ENCODE measurements at regions not wholly inside any gene's neighbourhood (a gene's known extent, or its start where the extent isn't known, plus 50 kb on each side); places are given as distances from the start of the nearest gene placed in this dataset.

GRCh38 chr7:156000601-156001396 is 188.5 kb upstream of the SHH start (continued):
- no peak for TF ChIP-seq ZNF773 (CRISPR knock-in tag; IDR thresholded peaks at IDR 0.05; ENCODE audit: borderline replicate concordance)

- Histone ChIP-seq H3K79me2 (ENCODE audit: insufficient read depth, low read length) (no peaks in the 10 kb centered on the region), H3K27ac (ENCODE audit: extremely low read length, insufficient read depth, low read length) (no peak overlapping the region), H3K4me3 (replicated peaks in 1 of 3; ENCODE audit: insufficient read depth in 1 of 3, low read depth in 2 of 3, low read length in 3 of 3) (no peak overlapping the region), H3K9ac (ENCODE audit: insufficient read depth, low read depth, low read length) (no peak overlapping the region), H3K4me1 (ENCODE audit: insufficient read depth, low read length) (peaks cover 11% of the 10 kb centered on the region; the same call in 1 of the 2 replicates), H2AFZ (ENCODE audit: low read length) (no peak overlapping the region), H3K27me3 (ENCODE audit: control insufficient read depth in 1 of 2, insufficient read depth in 2 of 2, low read length in 2 of 2) (peaks cover 11 to 94% of the 10 kb centered on the region in 2 experiments), H3K36me3 (replicated peaks in 1 of 2; ENCODE audit: control insufficient read depth in 1 of 2, insufficient read depth in 2 of 2, low read length in 2 of 2) (no peaks in the 10 kb centered on the region), H4K20me1 (ENCODE audit: insufficient read depth, low read length) (no peaks in the 10 kb centered on the region), H3K9me3 (ENCODE audit: low read length) (no peaks in the 10 kb centered on the region), H3K4me2 (ENCODE audit: low read depth, low read length) (no peak overlapping the region)
- ChIA-PET CTCF (ENCODE audit: low intra/inter-chr PET ratio, low total read pairs) (no interaction called here), POLR2A (no interaction called here)
- 53% methylated on average over 23 of the region's 29 CpGs for WGBS (ENCODE audit: low lambda C conversion rate)
- no peak for FAIRE-seq
- no peak for ATAC-seq
- no TSS peak for BruUV-seq (replicated peaks)
- in situ Hi-C loops (cut with HindIII; ENCODE audit: extremely low pct_ligation_motif_present, low pct_unique_long_range_greater_than_20kb) (no loop called here), intact Hi-C loops (cut with micrococcal nuclease; ENCODE audit: unreplicated experiment) (no loop called here)
- no peak for DNase-seq (ENCODE audit: low spot score)
- no peak for TF ChIP-seq TCF12 (IDR thresholded peaks at IDR 0.05)
- no peak for TF ChIP-seq TCF12 (CRISPR knock-in tag; IDR thresholded peaks at IDR 0.05)
- no peak for TF ChIP-seq GFI1 (CRISPR knock-in tag; IDR thresholded peaks at IDR 0.05; ENCODE audit: borderline replicate concordance)
- TF ChIP-seq SNAPC2 (CRISPR knock-in tag; IDR thresholded peaks at IDR 0.05): no peak
- TF ChIP-seq IKZF5 (CRISPR knock-in tag; IDR thresholded peaks at IDR 0.05): no peak
- TF ChIP-seq BORCS8-MEF2B (CRISPR knock-in tag; IDR thresholded peaks at IDR 0.05): no peak
- no peak for TF ChIP-seq ZBTB49 (CRISPR knock-in tag; IDR thresholded peaks at IDR 0.05; ENCODE audit: borderline replicate concordance)
- no peak for TF ChIP-seq NR0B2 (CRISPR knock-in tag; IDR thresholded peaks at IDR 0.05)
- TF ChIP-seq ZNF530 (CRISPR knock-in tag; IDR thresholded peaks at IDR 0.05; ENCODE audit: low read depth): no peak
- no peak for TF ChIP-seq FOXJ3 (CRISPR knock-in tag; IDR thresholded peaks at IDR 0.05; ENCODE audit: borderline replicate concordance)
- no peak for TF ChIP-seq ZNF841 (CRISPR knock-in tag; IDR thresholded peaks at IDR 0.05; ENCODE audit: borderline replicate concordance)
- TF ChIP-seq RFX1 (IDR thresholded peaks at IDR 0.05): no peak
- TF ChIP-seq HINFP (CRISPR knock-in tag; IDR thresholded peaks at IDR 0.05; ENCODE audit: low read depth): no peak
- no peak for TF ChIP-seq ZNF670 (CRISPR knock-in tag; IDR thresholded peaks at IDR 0.05; ENCODE audit: borderline replicate concordance)
Observed at GRCh38 chr7:155999631-156000489, 187.6 kb upstream of the SHH start.

All from HepG2 (cell line).